HL-60 (cell line): ENCODE measurements at regions not wholly inside any gene's neighbourhood (a gene's known extent, or its start where the extent isn't known, plus 50 kb on each side); places are given as distances from the start of the nearest gene placed in this dataset.

ENCODE experiments used
- CTCF ChIP-seq: IDR thresholded peaks from one replicate; pipeline ENCODE4 v1.5.1; 2011; ENCODE audit warnings: low read length, control low read depth, inconsistent platforms; ENCODE audit not compliant: insufficient read depth
- POLR2AphosphoS5 ChIP-seq: IDR thresholded peaks from 2 replicates; pipeline ENCODE4 v1.6.1; 2012; ENCODE audit warnings: low read depth
- REST ChIP-seq: IDR thresholded peaks from 2 replicates; pipeline ENCODE4 v1.6.1; 2012; ENCODE audit warnings: low read depth; ENCODE audit not compliant: insufficient replicate concordance

- TF ChIP-seq CTCF (no peak), POLR2AphosphoS5 (no peak), REST (no peak)
Measured at GRCh38 chr11:109707411-109707810, 285.4 kb downstream of the C11orf87 start.
